H1 (cell line): ENCODE measurements at regions not wholly inside any gene's neighbourhood (a gene's known extent, or its start where the extent isn't known, plus 50 kb on each side); places are given as distances from the start of the nearest gene placed in this dataset.

Experiments
- CTCF ChIA-PET: fragments of 300-600 bp; sonication (Branson Sonifier 250); formaldehyde crosslinking; loops from one replicate; lab custom pipeline; 2021; ENCODE audit not compliant: partially characterized antibody; lab: Charles Lee
- POLR2A ChIA-PET: fragments of 300-600 bp; sonication (Branson Sonifier 250); formaldehyde crosslinking; loops from one replicate; lab custom pipeline; 2021; ENCODE audit warnings: inconsistent platforms; ENCODE audit not compliant: partially characterized antibody; lab: Charles Lee
- DNase-seq, 2 experiments: peaks; one replicate each; pipeline versions ENCODE4 v3.0.0 to v3.0.0-alpha.2; 2010 to 2022; ENCODE audit warnings: low spot score in 2 of 2, low read depth in 1 of 2, mixed read lengths in 1 of 2
- FAIRE-seq: peaks from 2 replicates; lab custom pipeline; 2011; peaks lifted over from hg19 to GRCh38; lab: Jason Lieb, UNC
- H2AFZ ChIP-seq: 2 replicates; pipeline ENCODE4 v1.8.1; 2012; ENCODE audit warnings: low read length, inconsistent platforms
- H2AK5ac ChIP-seq: 2 replicates; pipeline ENCODE4 v1.6.1; 2013; ENCODE audit warnings: low read depth, low read length
- H2BK120ac ChIP-seq: replicated peaks from 2 replicates; pipeline ENCODE3; 2013; ENCODE audit warnings: low read depth, low read length, inconsistent platforms
- H2BK12ac ChIP-seq: 2 replicates; pipeline ENCODE4 v1.6.1; 2013; ENCODE audit warnings: low read depth, low read length
- H2BK15ac ChIP-seq: 2 replicates; pipeline ENCODE4 v1.6.1; 2013; ENCODE audit warnings: low read length
- H2BK20ac ChIP-seq: 2 replicates; pipeline ENCODE4 v1.6.1; 2013; ENCODE audit warnings: low read length
- H2BK5ac ChIP-seq: 2 replicates; pipeline ENCODE4 v1.6.1; 2013; ENCODE audit warnings: low read depth, low read length
- H3K14ac ChIP-seq: 2 replicates; pipeline ENCODE4 v1.6.1; 2013; ENCODE audit warnings: inconsistent platforms; ENCODE audit not compliant: insufficient read length
- H3K18ac ChIP-seq: 2 replicates; pipeline ENCODE4 v1.6.1; 2013; ENCODE audit warnings: low read length; ENCODE audit errors: extremely low read depth
- H3K23ac ChIP-seq: 2 replicates; pipeline ENCODE4 v1.6.1; 2013; ENCODE audit warnings: inconsistent platforms; ENCODE audit not compliant: insufficient read length
- H3K23me2 ChIP-seq: 2 replicates; pipeline ENCODE4 v1.6.1; 2013; ENCODE audit warnings: low read depth, low read length
- H3K27ac ChIP-seq: 2 replicates; pipeline ENCODE4 v1.6.1; 2011; ENCODE audit warnings: low read depth, low read length, inconsistent platforms
- H3K27me3 ChIP-seq, 4 experiments: replicated peaks in 1 of 4; 1 replicate in 1 of 4; 2 replicates in 3 of 4; pipeline versions ENCODE4 v1.6.1 to v1.8.1; 2011 to 2013; ENCODE audit warnings: low read length in 3 of 4, mild to moderate bottlenecking in 3 of 4, inconsistent platforms in 2 of 4, mixed read lengths in 2 of 4, moderate library complexity in 1 of 4; ENCODE audit not compliant: control insufficient read depth in 3 of 4, insufficient read depth in 3 of 4; ENCODE audit errors: extremely low read depth in 1 of 4
- H3K36me3 ChIP-seq, 4 experiments: 2 replicates each; pipeline versions ENCODE4 v1.6.1 to v1.8.1; 2011 to 2013; ENCODE audit warnings: mild to moderate bottlenecking in 4 of 4, low read length in 3 of 4, moderate library complexity in 2 of 4, control low read depth in 1 of 4, inconsistent platforms in 1 of 4; ENCODE audit not compliant: insufficient read depth in 4 of 4, control insufficient read depth in 2 of 4
- H3K4ac ChIP-seq: replicated peaks from 2 replicates; pipeline ENCODE3; 2013; ENCODE audit warnings: low read length, low read depth, mixed read lengths, inconsistent platforms; ENCODE audit not compliant: insufficient read length
- H3K4me1 ChIP-seq, 4 experiments: replicated peaks in 1 of 4; 1 replicate in 1 of 4; 2 replicates in 3 of 4; pipeline versions ENCODE4 v1.6.1 to v1.8.1; 2011 to 2013; ENCODE audit warnings: low read length in 3 of 4, inconsistent platforms in 2 of 4, mixed read lengths in 1 of 4; ENCODE audit not compliant: insufficient read depth in 4 of 4, control insufficient read depth in 3 of 4
- H3K4me2 ChIP-seq, 2 experiments: 2 replicates each; pipeline versions ENCODE4 v1.6.1 to v1.8.1; 2011 to 2013; ENCODE audit warnings: low read depth in 2 of 2, low read length in 2 of 2, control low read depth in 1 of 2, inconsistent platforms in 1 of 2, mild to moderate bottlenecking in 1 of 2; ENCODE audit not compliant: insufficient read depth in 1 of 2
- H3K4me3 ChIP-seq, 4 experiments: fragments of 200-600, 300-600 bp in 1 of 4; sonication (generic), shearing (Covaris generic), sonication (Bioruptor Twin) in 1 of 4; 2 replicates each; pipeline versions ENCODE4 v1.5.1 to v1.8.1; 2011 to 2016; ENCODE audit warnings: low read length in 4 of 4, low read depth in 3 of 4, control low read depth in 2 of 4, inconsistent platforms in 2 of 4, mild to moderate bottlenecking in 2 of 4, mixed read lengths in 1 of 4, moderate library complexity in 1 of 4; ENCODE audit not compliant: insufficient read depth in 2 of 4; ENCODE audit errors: extremely low read depth in 1 of 4
- H3K56ac ChIP-seq: replicated peaks from 2 replicates; pipeline ENCODE3; 2013; ENCODE audit warnings: low read depth, mild to moderate bottlenecking, mixed read lengths, low read length, inconsistent platforms; ENCODE audit not compliant: insufficient read length
- H3K79me1 ChIP-seq: 2 replicates; pipeline ENCODE4 v1.6.1; 2013; ENCODE audit warnings: low read depth, low read length, control low read depth
- H3K79me2 ChIP-seq, 2 experiments: 2 replicates each; pipeline versions ENCODE4 v1.6.1 to v1.8.1; 2012 to 2013; ENCODE audit warnings: low read length in 2 of 2, mild to moderate bottlenecking in 2 of 2, inconsistent platforms in 1 of 2; ENCODE audit not compliant: insufficient read depth in 2 of 2, control insufficient read depth in 1 of 2
- H3K9ac ChIP-seq, 4 experiments: replicated peaks in 1 of 4; 1 replicate in 1 of 4; 2 replicates in 3 of 4; pipeline versions ENCODE4 v1.6.1 to v1.8.1; 2011 to 2013; ENCODE audit warnings: low read depth in 3 of 4, low read length in 3 of 4, control low read depth in 2 of 4, mild to moderate bottlenecking in 2 of 4, moderate library complexity in 2 of 4, inconsistent platforms in 1 of 4; ENCODE audit errors: extremely low read depth in 1 of 4
- H3K9me3 ChIP-seq, 2 experiments: 2 replicates each; pipeline versions ENCODE4 v1.6.1 to v1.8.1; 2012 to 2013; ENCODE audit warnings: mild to moderate bottlenecking in 2 of 2, moderate library complexity in 2 of 2, control low read depth in 1 of 2, inconsistent platforms in 1 of 2, low read depth in 1 of 2, low read length in 1 of 2, mixed read lengths in 1 of 2; ENCODE audit not compliant: insufficient read depth in 2 of 2
- H4K20me1 ChIP-seq, 2 experiments: replicated peaks in 1 of 2; 2 replicates each; pipeline versions ENCODE3 to v1.8.1; 2011 to 2013; ENCODE audit warnings: inconsistent platforms in 2 of 2, low read length in 2 of 2, mild to moderate bottlenecking in 1 of 2; ENCODE audit not compliant: insufficient read depth in 2 of 2, control insufficient read depth in 1 of 2
- H4K5ac ChIP-seq: 2 replicates; pipeline ENCODE4 v1.6.1; 2013; ENCODE audit warnings: low read length, low read depth, mixed read lengths, inconsistent platforms; ENCODE audit not compliant: insufficient read length
- H4K8ac ChIP-seq: 2 replicates; pipeline ENCODE4 v1.8.0; 2013; ENCODE audit warnings: mild to moderate bottlenecking, moderate library complexity, low read length, inconsistent platforms; ENCODE audit not compliant: insufficient read depth; ENCODE audit errors: extremely low read depth
- H4K91ac ChIP-seq: replicated peaks from 2 replicates; pipeline ENCODE3; 2013; ENCODE audit warnings: low read length, mixed read lengths, inconsistent platforms; ENCODE audit not compliant: insufficient read length
- BCL11A ChIP-seq, 2 experiments: IDR thresholded peaks; one replicate each; pipeline ENCODE4 v1.6.1; 2011; ENCODE audit warnings: low read depth in 2 of 2, low read length in 2 of 2, mild to moderate bottlenecking in 2 of 2
- CEBPB ChIP-seq: IDR thresholded peaks from 2 replicates; pipeline ENCODE4 v1.6.1; 2012; ENCODE audit warnings: low read depth, low read length
- CHD2 ChIP-seq: IDR thresholded peaks from 2 replicates; pipeline ENCODE4 v1.6.1; 2012; ENCODE audit warnings: low read length, improper control_type of control experiment
- GABPA ChIP-seq: IDR thresholded peaks from 2 replicates; pipeline ENCODE4 v1.6.1; 2011; ENCODE audit warnings: mild to moderate bottlenecking, low read length, moderate library complexity, borderline replicate concordance; ENCODE audit not compliant: insufficient read depth
- GTF2F1 ChIP-seq: IDR thresholded peaks from 2 replicates; pipeline ENCODE4 v1.6.1; 2012; ENCODE audit warnings: low read depth, low read length, improper control_type of control experiment, borderline replicate concordance
- HDAC2 ChIP-seq, 2 experiments: fragments of 300-600 bp in 1 of 2; sonication (generic) in 1 of 2; IDR thresholded peaks; 2 replicates each; pipeline ENCODE4 v1.6.1; 2011 to 2012; ENCODE audit warnings: low read depth in 2 of 2, low read length in 2 of 2, mild to moderate bottlenecking in 2 of 2, moderate library complexity in 2 of 2, borderline replicate concordance in 1 of 2, inconsistent platforms in 1 of 2
- HDAC6 ChIP-seq: IDR thresholded peaks from one replicate; pipeline ENCODE4 v1.7.1; 2012; ENCODE audit warnings: low read depth, mild to moderate bottlenecking, inconsistent platforms, low read length, moderate library complexity
- MAFK ChIP-seq: IDR thresholded peaks from 2 replicates; pipeline ENCODE4 v1.6.1; 2012; ENCODE audit warnings: low read depth, mild to moderate bottlenecking, improper control_type of control experiment, low read length
- POLR2A ChIP-seq, 2 experiments: IDR thresholded peaks; 1 replicate in 1 of 2; 2 replicates in 1 of 2; pipeline ENCODE4 v1.6.1; 2011; ENCODE audit warnings: low read depth in 2 of 2, low read length in 2 of 2, mild to moderate bottlenecking in 2 of 2; ENCODE audit errors: control extremely low read depth in 1 of 2
- RBBP5 ChIP-seq: IDR thresholded peaks from 2 replicates; pipeline ENCODE4 v1.7.1; 2012; ENCODE audit warnings: low read depth, mild to moderate bottlenecking, inconsistent platforms, low read length, moderate library complexity, borderline replicate concordance
- SIX5 ChIP-seq: IDR thresholded peaks from 2 replicates; pipeline ENCODE4 v1.6.1; 2011; ENCODE audit warnings: mild to moderate bottlenecking, low read depth, low read length
- SRF ChIP-seq: IDR thresholded peaks from 2 replicates; pipeline ENCODE4 v1.6.1; 2011; ENCODE audit warnings: mild to moderate bottlenecking, low read depth, low read length, moderate library complexity
- TAF1 ChIP-seq: IDR thresholded peaks from 2 replicates; pipeline ENCODE4 v1.6.1; 2011; ENCODE audit warnings: mild to moderate bottlenecking, low read depth, low read length
- TCF12 ChIP-seq: IDR thresholded peaks from 2 replicates; pipeline ENCODE4 v1.6.1; 2011; ENCODE audit warnings: low read depth, mild to moderate bottlenecking, low read length
- TF ChIP-seq, protein P1 (sequence below): IDR thresholded peaks from 2 replicates; pipeline ENCODE4 v1.6.1; 2012; ENCODE audit warnings: low read length, inconsistent platforms

DNA sequence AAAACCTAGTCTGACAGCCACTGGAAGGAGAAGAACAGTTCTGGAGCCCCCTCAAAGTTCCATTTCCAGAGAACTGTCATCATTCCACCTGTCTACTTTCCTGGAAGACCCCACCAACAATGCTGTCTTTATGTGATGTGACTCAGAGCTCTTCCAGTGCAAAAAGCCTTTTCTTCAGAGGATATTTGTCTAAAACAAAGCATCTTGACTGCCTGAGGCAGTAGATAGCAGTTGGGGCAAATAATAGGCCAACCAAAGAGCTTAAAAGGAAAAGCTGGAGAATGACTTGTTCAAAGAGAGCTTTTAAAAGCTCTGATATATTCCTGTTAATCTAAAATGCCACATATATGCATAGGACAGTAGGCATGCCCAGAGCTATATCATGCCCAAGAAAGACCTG lies 62.6 kb downstream of the MIS18A start:
- Histone ChIP-seq H4K5ac (no peak overlapping the region), H3K4me2 (no peak overlapping the region), H3K36me3 (no peaks in the 10 kb centered on the region), H2BK120ac (no peak overlapping the region), H4K20me1 (no peaks in the 10 kb centered on the region), H2BK15ac (no peak overlapping the region), H3K4me1 (no peaks in the 10 kb centered on the region), H3K9me3 (peaks cover 4 to 5% of the 10 kb centered on the region in 2 experiments; a peak in 2 of 4 replicates), H2AFZ (no peak overlapping the region), H4K8ac (no peak overlapping the region), H2BK12ac (no peak overlapping the region), H3K9ac (no peak overlapping the region), H3K23me2 (no peaks in the 10 kb centered on the region), H3K27ac (no peak overlapping the region), H2BK20ac (no peak overlapping the region), H3K14ac (no peak overlapping the region), H3K79me1 (no peaks in the 10 kb centered on the region), H3K4me3 (no peak overlapping the region), H3K27me3 (no peaks in the 10 kb centered on the region), H3K79me2 (no peaks in the 10 kb centered on the region), H3K4ac (no peak overlapping the region), H4K91ac (no peak overlapping the region), H3K23ac (no peak overlapping the region), H2AK5ac (no peak overlapping the region), H3K18ac (no peak overlapping the region), H3K56ac (no peak overlapping the region), H2BK5ac (no peak overlapping the region)
- ChIA-PET POLR2A (no interaction called here), CTCF (no interaction called here)
- FAIRE-seq (no peak), DNase-seq (no peak)
- no peak for TF ChIP-seq SRF
- TF ChIP-seq, protein P1, sequence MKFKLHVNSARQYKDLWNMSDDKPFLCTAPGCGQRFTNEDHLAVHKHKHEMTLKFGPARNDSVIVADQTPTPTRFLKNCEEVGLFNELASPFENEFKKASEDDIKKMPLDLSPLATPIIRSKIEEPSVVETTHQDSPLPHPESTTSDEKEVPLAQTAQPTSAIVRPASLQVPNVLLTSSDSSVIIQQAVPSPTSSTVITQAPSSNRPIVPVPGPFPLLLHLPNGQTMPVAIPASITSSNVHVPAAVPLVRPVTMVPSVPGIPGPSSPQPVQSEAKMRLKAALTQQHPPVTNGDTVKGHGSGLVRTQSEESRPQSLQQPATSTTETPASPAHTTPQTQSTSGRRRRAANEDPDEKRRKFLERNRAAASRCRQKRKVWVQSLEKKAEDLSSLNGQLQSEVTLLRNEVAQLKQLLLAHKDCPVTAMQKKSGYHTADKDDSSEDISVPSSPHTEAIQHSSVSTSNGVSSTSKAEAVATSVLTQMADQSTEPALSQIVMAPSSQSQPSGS = no peak
- TF ChIP-seq HDAC2 (IDR thresholded peaks at IDR 0.05; ENCODE audit: borderline replicate concordance in 1 of 2, low read depth in 2 of 2, low read length in 2 of 2) = no peak
- no peak for TF ChIP-seq BCL11A (IDR thresholded peaks at IDR 0.05; ENCODE audit: low read depth in 2 of 2, low read length in 2 of 2)
- TF ChIP-seq HDAC6 = no peak
- TF ChIP-seq MAFK = no peak
- no peak for TF ChIP-seq TAF1
- no peak for TF ChIP-seq GTF2F1
- TF ChIP-seq POLR2A (IDR thresholded peaks at IDR 0.05; ENCODE audit: control extremely low read depth in 1 of 2, low read depth in 2 of 2, low read length in 2 of 2) = no peak
- TF ChIP-seq SIX5 = no peak
- no peak for TF ChIP-seq RBBP5
- TF ChIP-seq TCF12 = no peak
- no peak for TF ChIP-seq CEBPB
- TF ChIP-seq CHD2 = no peak
- TF ChIP-seq GABPA = no peak
